Lower lobe of right lung (tissue), 2 donors: ENCODE measurements at regions not wholly inside any gene's neighbourhood (a gene's known extent, or its start where the extent isn't known, plus 50 kb on each side); places are given as distances from the start of the nearest gene placed in this dataset.

Experiments
- ATAC-seq, 2 donors: fragments of 200-7000 bp; cut with Tn5 transposase; one replicate each; pipeline ENCODE4 v1.9.1; 2020 to 2022; ENCODE audit warnings: mild to moderate bottlenecking in 2 of 2, moderate library complexity in 2 of 2
- DNase-seq: peaks from one replicate; pipeline ENCODE4 v3.0.0-alpha.2; 2020
- H3K27ac ChIP-seq: fragments of 200-600 bp; one replicate; pipeline ENCODE4 v1.8.0; 2022
- H3K27me3 ChIP-seq: fragments of 200-600 bp; one replicate; pipeline ENCODE4 v1.8.0; 2022; ENCODE audit warnings: low read depth
- H3K36me3 ChIP-seq: fragments of 200-600 bp; one replicate; pipeline ENCODE4 v1.8.0; 2022; ENCODE audit warnings: mild to moderate bottlenecking
- H3K4me1 ChIP-seq: fragments of 200-600 bp; one replicate; pipeline ENCODE4 v1.8.0; 2022
- H3K4me3 ChIP-seq: fragments of 200-600 bp; one replicate; pipeline ENCODE4 v1.8.0; 2022; ENCODE audit warnings: mild to moderate bottlenecking
- H3K9me3 ChIP-seq: fragments of 200-600 bp; one replicate; pipeline ENCODE4 v1.8.0; 2022
- CTCF ChIP-seq: fragments of 200-600 bp; IDR thresholded peaks from one replicate; pipeline ENCODE4 v1.8.0; 2022; ENCODE audit warnings: antibody characterized with exemption, mild to moderate bottlenecking
- intact Hi-C: fragments of 100-400 bp; cut with DNase I; formaldehyde crosslinking; loops from one replicate; pipeline ENCODE4 v1.11.0; 2022
- donor health status: DM: no; HTN: yes; CAD: no; lungs with severe emphysema.

GRCh38 chr4:180434131-180434895 is 1808.9 kb upstream of the TENM3 start:
- ATAC-seq (no peak), DNase-seq (no peak)
- no peak for TF ChIP-seq CTCF
- no peak overlapping the region for H3K4me3 ChIP-seq
- H3K9me3 ChIP-seq, result no peaks in the 10 kb centered on the region
- intact Hi-C loops, result no loop called here
- no peaks in the 10 kb centered on the region for H3K4me1 ChIP-seq
- no peaks in the 10 kb centered on the region for H3K36me3 ChIP-seq
- H3K27me3 ChIP-seq, result no peaks in the 10 kb centered on the region
- no peak overlapping the region for H3K27ac ChIP-seq

GRCh38 chr4:180436361-180436760 is 1806.8 kb upstream of the TENM3 start:
- Histone ChIP-seq H3K36me3 (no peaks in the 10 kb centered on the region), H3K27me3 (no peaks in the 10 kb centered on the region), H3K27ac (no peak overlapping the region), H3K4me1 (no peaks in the 10 kb centered on the region), H3K4me3 (no peak overlapping the region), H3K9me3 (no peaks in the 10 kb centered on the region)
- ATAC-seq, result no peak
- DNase-seq, result no peak
- TF ChIP-seq CTCF, result no peak
- intact Hi-C loops, result no loop called here

- Histone ChIP-seq H3K9me3 (no peaks in the 10 kb centered on the region), H3K27me3 (no peaks in the 10 kb centered on the region), H3K4me1 (no peaks in the 10 kb centered on the region), H3K4me3 (no peak overlapping the region), H3K27ac (no peak overlapping the region), H3K36me3 (no peaks in the 10 kb centered on the region)
- intact Hi-C loops, result no loop called here
- ATAC-seq (no peak), DNase-seq (no peak)
- TF ChIP-seq CTCF, result no peak
Measured at GRCh38 chr4:180437601-180438000, 1805.6 kb upstream of the TENM3 start.

DNA sequence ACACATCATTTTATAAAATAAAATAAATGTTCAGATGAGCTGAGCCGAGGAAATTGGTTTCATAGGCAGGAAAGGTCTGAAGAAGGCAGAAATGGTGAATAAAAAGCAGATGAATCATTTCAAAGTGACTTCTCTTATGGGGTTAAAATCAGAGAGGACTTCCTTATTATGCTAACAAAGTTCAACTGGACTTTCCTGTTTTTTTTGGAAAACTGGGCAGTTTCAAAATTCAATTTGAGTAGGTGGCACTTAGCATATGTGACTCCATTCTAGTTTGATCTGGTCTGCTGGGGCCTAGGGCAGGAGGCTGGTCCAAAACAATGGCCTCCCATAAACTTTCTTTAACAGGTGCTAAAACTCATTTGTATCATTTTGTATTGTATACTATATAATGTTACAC is 1794.9 kb upstream of the TENM3 start:
- no peak overlapping the region for H3K4me3 ChIP-seq
- H3K27me3 ChIP-seq, result no peaks in the 10 kb centered on the region
- intact Hi-C loops, result no loop called here
- DNase-seq (no peak), ATAC-seq (no peak)
- H3K36me3 ChIP-seq, result no peaks in the 10 kb centered on the region
- TF ChIP-seq CTCF, result no peak
- H3K27ac ChIP-seq, result no peak overlapping the region
- no peaks in the 10 kb centered on the region for H3K4me1 ChIP-seq
- H3K9me3 ChIP-seq, result no peaks in the 10 kb centered on the region

- Histone ChIP-seq H3K27me3 (no peaks in the 10 kb centered on the region), H3K9me3 (no peaks in the 10 kb centered on the region), H3K4me1 (no peaks in the 10 kb centered on the region), H3K4me3 (no peak overlapping the region), H3K27ac (no peak overlapping the region), H3K36me3 (no peaks in the 10 kb centered on the region)
- intact Hi-C loops, result no loop called here
- no peak for DNase-seq
- no peak for TF ChIP-seq CTCF
- no peak for ATAC-seq
Measured at GRCh38 chr4:180449395-180449956, 1793.7 kb upstream of the TENM3 start.
